ENCODE measurements at regions not wholly inside any gene's neighbourhood (a gene's known extent, or its start where the extent isn't known, plus 50 kb on each side); places are given as distances from the start of the nearest gene placed in this dataset.

DNA sequence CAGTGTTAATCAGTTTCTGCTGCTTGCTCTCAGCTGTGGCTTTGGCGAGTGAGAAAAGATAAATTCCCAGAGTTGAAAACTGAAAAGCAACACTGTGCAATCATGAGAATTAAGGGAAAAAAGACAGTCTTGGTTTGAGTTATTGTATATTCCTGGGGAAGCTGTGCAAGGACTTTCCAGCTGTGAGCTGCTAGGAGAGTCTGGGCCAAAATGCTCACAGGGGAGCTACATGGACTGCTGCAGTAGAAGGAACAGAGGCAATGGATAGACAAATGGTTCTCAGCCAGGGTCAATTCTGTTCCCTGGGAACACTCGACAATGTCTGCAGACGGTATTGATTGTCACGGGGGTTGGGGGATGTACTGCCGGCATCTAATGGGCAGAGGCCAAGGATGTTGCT, 102.0 kb upstream of the ADAMTS18 start:
- TF ChIP-seq, protein P1, sequence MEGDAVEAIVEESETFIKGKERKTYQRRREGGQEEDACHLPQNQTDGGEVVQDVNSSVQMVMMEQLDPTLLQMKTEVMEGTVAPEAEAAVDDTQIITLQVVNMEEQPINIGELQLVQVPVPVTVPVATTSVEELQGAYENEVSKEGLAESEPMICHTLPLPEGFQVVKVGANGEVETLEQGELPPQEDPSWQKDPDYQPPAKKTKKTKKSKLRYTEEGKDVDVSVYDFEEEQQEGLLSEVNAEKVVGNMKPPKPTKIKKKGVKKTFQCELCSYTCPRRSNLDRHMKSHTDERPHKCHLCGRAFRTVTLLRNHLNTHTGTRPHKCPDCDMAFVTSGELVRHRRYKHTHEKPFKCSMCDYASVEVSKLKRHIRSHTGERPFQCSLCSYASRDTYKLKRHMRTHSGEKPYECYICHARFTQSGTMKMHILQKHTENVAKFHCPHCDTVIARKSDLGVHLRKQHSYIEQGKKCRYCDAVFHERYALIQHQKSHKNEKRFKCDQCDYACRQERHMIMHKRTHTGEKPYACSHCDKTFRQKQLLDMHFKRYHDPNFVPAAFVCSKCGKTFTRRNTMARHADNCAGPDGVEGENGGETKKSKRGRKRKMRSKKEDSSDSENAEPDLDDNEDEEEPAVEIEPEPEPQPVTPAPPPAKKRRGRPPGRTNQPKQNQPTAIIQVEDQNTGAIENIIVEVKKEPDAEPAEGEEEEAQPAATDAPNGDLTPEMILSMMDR (IDR thresholded peaks at IDR 0.05; ENCODE audit: insufficient read depth, low read length): no peak
- TF ChIP-seq REST (IDR thresholded peaks at IDR 0.05; ENCODE audit: insufficient replicate concordance, low read depth) (no peak), POLR2AphosphoS5 (IDR thresholded peaks at IDR 0.05; ENCODE audit: low read depth) (no peak), GABPA (IDR thresholded peaks at IDR 0.05; ENCODE audit: low read depth) (no peak), SPI1 (IDR thresholded peaks at IDR 0.05; ENCODE audit: borderline replicate concordance, low read depth) (no peak)

Data from HL-60 (cell line).